ENCODE measurements at regions not wholly inside any gene's neighbourhood (a gene's known extent, or its start where the extent isn't known, plus 50 kb on each side); places are given as distances from the start of the nearest gene placed in this dataset.
"Not testable (repeated sequence)": the region's sequence is repeated elsewhere in the genome, so short reads cannot be mapped to it uniquely, and the experiment has no call there.

- Histone ChIP-seq H3K36me3 (ENCODE audit: insufficient read depth, low read length) (no peaks in the 10 kb centered on the region), H3K79me2 (ENCODE audit: insufficient read depth, low read length) (no peaks in the 10 kb centered on the region), H3K4me1 (ENCODE audit: insufficient read depth, low read length, severe bottlenecking) (peaks cover 13% of the 10 kb centered on the region), H3K9me3 (ENCODE audit: low read length) (no peaks in the 10 kb centered on the region), H3K27ac (ENCODE audit: low read depth, low read length, poor library complexity, severe bottlenecking) (no peak overlapping the region), H2AFZ (ENCODE audit: low read length) (no peak overlapping the region), H3K9me2 (ENCODE audit: low read depth, low read length) (no peaks in the 10 kb centered on the region), H3K4me2 (ENCODE audit: low read length) (no peak overlapping the region), H4K20me1 (ENCODE audit: insufficient read depth, low read length) (no peaks in the 10 kb centered on the region), H3K4me3 (ENCODE audit: low read depth, low read length, poor library complexity, severe bottlenecking) (no peak overlapping the region), H3K9ac (ENCODE audit: low read length) (no peak overlapping the region), H3K27me3 (ENCODE audit: insufficient read depth, low read length) (no peaks in the 10 kb centered on the region), H3F3A (ENCODE audit: insufficient read depth, low read length) (no peaks in the 10 kb centered on the region)
- TF ChIP-seq CTCF (IDR thresholded peaks at IDR 0.05; ENCODE audit: low read length) (no peak), EZH2 (IDR thresholded peaks at IDR 0.05; ENCODE audit: borderline replicate concordance, low read length) (no peak)
These were observed 79.0 kb downstream of the CMAS start for GRCh38 chr12:22124987-22125386.

GRCh38 chr12:22126101-22126500 is 80.1 kb downstream of the CMAS start:
- not testable (repeated sequence) for H3K36me3 ChIP-seq (ENCODE audit: insufficient read depth, low read length); H3K27ac ChIP-seq (ENCODE audit: low read depth, low read length, poor library complexity, severe bottlenecking); H3K79me2 ChIP-seq (ENCODE audit: insufficient read depth, low read length); H3K4me2 ChIP-seq (ENCODE audit: low read length); H3K4me3 ChIP-seq (ENCODE audit: low read depth, low read length, poor library complexity, severe bottlenecking); H3K27me3 ChIP-seq (ENCODE audit: insufficient read depth, low read length); H3K9ac ChIP-seq (ENCODE audit: low read length); H2AFZ ChIP-seq (ENCODE audit: low read length); H4K20me1 ChIP-seq (ENCODE audit: insufficient read depth, low read length); H3K9me2 ChIP-seq (ENCODE audit: low read depth, low read length); H3K9me3 ChIP-seq (ENCODE audit: low read length); H3F3A ChIP-seq (ENCODE audit: insufficient read depth, low read length)
- peaks cover 13% of the 10 kb centered on the region for H3K4me1 ChIP-seq (ENCODE audit: insufficient read depth, low read length, severe bottlenecking)

GRCh38 chr12:22126758-22127157 is 80.7 kb downstream of the CMAS start:
- Histone ChIP-seq H3K9me2 (ENCODE audit: low read depth, low read length) (no peaks in the 10 kb centered on the region), H3K9ac (ENCODE audit: low read length) (no peak overlapping the region), H3K4me3 (ENCODE audit: low read depth, low read length, poor library complexity, severe bottlenecking) (no peak overlapping the region), H3K4me2 (ENCODE audit: low read length) (no peak overlapping the region), H3K36me3 (ENCODE audit: insufficient read depth, low read length) (no peaks in the 10 kb centered on the region), H3K9me3 (ENCODE audit: low read length) (no peaks in the 10 kb centered on the region), H2AFZ (ENCODE audit: low read length) (no peak overlapping the region), H3K79me2 (ENCODE audit: insufficient read depth, low read length) (no peaks in the 10 kb centered on the region), H3F3A (ENCODE audit: insufficient read depth, low read length) (no peaks in the 10 kb centered on the region), H3K27me3 (ENCODE audit: insufficient read depth, low read length) (no peaks in the 10 kb centered on the region), H4K20me1 (ENCODE audit: insufficient read depth, low read length) (no peaks in the 10 kb centered on the region), H3K4me1 (ENCODE audit: insufficient read depth, low read length, severe bottlenecking) (peaks cover 12% of the 10 kb centered on the region), H3K27ac (ENCODE audit: low read depth, low read length, poor library complexity, severe bottlenecking) (no peak overlapping the region)
- TF ChIP-seq CTCF (IDR thresholded peaks at IDR 0.05; ENCODE audit: low read length) (no peak), EZH2 (IDR thresholded peaks at IDR 0.05; ENCODE audit: borderline replicate concordance, low read length) (no peak)

GRCh38 chr12:22130671-22131070 is 84.7 kb downstream of the CMAS start:
- Histone ChIP-seq H4K20me1 (ENCODE audit: insufficient read depth, low read length) (no peaks in the 10 kb centered on the region), H3K9me3 (ENCODE audit: low read length) (no peaks in the 10 kb centered on the region), H3K27ac (ENCODE audit: low read depth, low read length, poor library complexity, severe bottlenecking) (no peak overlapping the region), H3K4me1 (ENCODE audit: insufficient read depth, low read length, severe bottlenecking) (no peaks in the 10 kb centered on the region), H2AFZ (ENCODE audit: low read length) (no peak overlapping the region), H3F3A (ENCODE audit: insufficient read depth, low read length) (no peaks in the 10 kb centered on the region), H3K4me2 (ENCODE audit: low read length) (no peak overlapping the region), H3K4me3 (ENCODE audit: low read depth, low read length, poor library complexity, severe bottlenecking) (no peak overlapping the region), H3K27me3 (ENCODE audit: insufficient read depth, low read length) (no peaks in the 10 kb centered on the region), H3K9me2 (ENCODE audit: low read depth, low read length) (no peaks in the 10 kb centered on the region), H3K36me3 (ENCODE audit: insufficient read depth, low read length) (no peaks in the 10 kb centered on the region), H3K9ac (ENCODE audit: low read length) (no peak overlapping the region), H3K79me2 (ENCODE audit: insufficient read depth, low read length) (no peaks in the 10 kb centered on the region)
- no peak for TF ChIP-seq EZH2 (IDR thresholded peaks at IDR 0.05; ENCODE audit: borderline replicate concordance, low read length)
- TF ChIP-seq CTCF (IDR thresholded peaks at IDR 0.05; ENCODE audit: low read length): no peak

GRCh38 chr12:22136604-22137117 is 90.6 kb downstream of the CMAS start:
- H3K4me2 ChIP-seq (ENCODE audit: low read length); H3K79me2 ChIP-seq (ENCODE audit: insufficient read depth, low read length); H3K9me3 ChIP-seq (ENCODE audit: low read length); H3K36me3 ChIP-seq (ENCODE audit: insufficient read depth, low read length); H3F3A ChIP-seq (ENCODE audit: insufficient read depth, low read length); H3K4me1 ChIP-seq (ENCODE audit: insufficient read depth, low read length, severe bottlenecking); H3K9ac ChIP-seq (ENCODE audit: low read length); H4K20me1 ChIP-seq (ENCODE audit: insufficient read depth, low read length); H2AFZ ChIP-seq (ENCODE audit: low read length); H3K27me3 ChIP-seq (ENCODE audit: insufficient read depth, low read length); H3K27ac ChIP-seq (ENCODE audit: low read depth, low read length, poor library complexity, severe bottlenecking); H3K9me2 ChIP-seq (ENCODE audit: low read depth, low read length); H3K4me3 ChIP-seq (ENCODE audit: low read depth, low read length, poor library complexity, severe bottlenecking): not testable (repeated sequence)

All from OCI-LY1 (cell line).